Omental fat pad (tissue), 3 donors: ENCODE measurements at regions not wholly inside any gene's neighbourhood (a gene's known extent, or its start where the extent isn't known, plus 50 kb on each side); places are given as distances from the start of the nearest gene placed in this dataset.

Experiments
- ATAC-seq: fragments of 150-250 bp; one replicate; pipeline ENCODE4 v1.9.1; 2016; ENCODE audit warnings: mild to moderate bottlenecking, moderate library complexity; ENCODE audit not compliant: low FRiP score
- DNase-seq: peaks from one replicate; pipeline ENCODE4 v3.0.0-alpha.2; 2019; ENCODE audit warnings: low spot score
- CTCF ChIP-seq, 3 donors: fragments of 450-650 bp; IDR thresholded peaks; one replicate each; pipeline ENCODE4 v1.5.1; 2016 to 2017; ENCODE audit warnings: antibody characterized with exemption in 3 of 3, mild to moderate bottlenecking in 3 of 3, moderate library complexity in 2 of 3

GRCh38 chr13:111394211-111394922, 73.9 kb downstream of the TEX29 start:
- no peak for DNase-seq
- no peak for ATAC-seq
- no peak for TF ChIP-seq CTCF (IDR thresholded peaks at IDR 0.05)

- DNase-seq (no peak), ATAC-seq (no peak)
- TF ChIP-seq CTCF (IDR thresholded peaks at IDR 0.05): no peak
These were observed 75.3 kb downstream of the TEX29 start for GRCh38 chr13:111395511-111396393.

- DNase-seq (no peak), ATAC-seq (no peak)
- TF ChIP-seq CTCF (IDR thresholded peaks at IDR 0.05): no peak
These were observed 76.0 kb downstream of the TEX29 start for GRCh38 chr13:111396457-111396856.

- ATAC-seq: no peak
- DNase-seq: no peak
- TF ChIP-seq CTCF (IDR thresholded peaks at IDR 0.05): no peak
These were observed 76.9 kb downstream of the TEX29 start for GRCh38 chr13:111397202-111397880.

- no peak for DNase-seq
These were observed 77.8 kb downstream of the TEX29 start for GRCh38 chr13:111398196-111398595.

More at GRCh38 chr13:111398196-111398595, 77.8 kb downstream of the TEX29 start:
- no peak for ATAC-seq
- TF ChIP-seq CTCF (IDR thresholded peaks at IDR 0.05): no peak
